NCI-H2171 (cell line): ENCODE measurements at regions not wholly inside any gene's neighbourhood (a gene's known extent, or its start where the extent isn't known, plus 50 kb on each side); places are given as distances from the start of the nearest gene placed in this dataset.

Experiments used
- DNase-seq: peaks from one replicate; lab custom pipeline; 2025; lab: John Stamatoyannopoulos, UW

DNA sequence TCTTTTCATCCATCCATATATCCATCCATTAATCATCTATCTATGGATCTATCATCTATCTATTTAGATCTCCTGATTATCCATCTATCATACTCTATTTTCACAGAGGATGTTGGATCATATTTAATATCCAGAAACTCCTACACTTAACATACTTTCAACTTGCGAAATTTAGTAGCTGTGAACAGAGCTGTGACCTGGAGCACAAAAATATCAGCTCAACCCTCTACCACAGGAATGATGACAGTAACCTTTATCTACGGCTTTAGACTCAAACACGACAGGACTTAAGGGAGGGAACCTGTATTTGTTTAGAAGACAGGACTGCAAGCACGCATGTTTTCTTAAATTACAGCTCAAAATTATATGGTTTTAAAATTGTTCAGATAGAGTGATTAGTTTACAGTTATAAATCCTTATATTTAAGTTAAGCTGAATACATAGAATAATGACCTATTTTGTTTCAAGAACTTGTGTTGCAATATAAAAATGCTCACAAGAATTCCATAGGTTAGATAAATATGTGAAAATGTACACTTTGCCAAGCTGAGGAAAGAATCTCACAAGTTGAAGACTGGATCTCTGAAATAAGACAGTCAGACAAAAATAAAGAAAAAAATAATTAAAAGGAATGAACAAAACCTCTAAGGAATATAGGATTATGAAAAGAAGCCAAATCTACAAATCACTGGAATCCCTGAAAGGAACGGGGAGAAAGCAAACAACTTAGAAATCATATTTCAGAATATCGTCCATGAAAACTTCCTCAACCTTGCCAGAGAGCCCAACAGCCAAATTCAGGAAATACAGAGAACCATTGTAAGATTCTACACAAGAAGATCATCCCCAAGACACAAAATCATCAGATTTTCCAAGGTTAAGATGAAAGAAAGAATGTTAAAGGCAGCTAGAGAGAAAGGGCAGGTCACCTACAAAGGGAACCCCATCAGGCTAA lies 142.0 kb downstream of the COL6A3 start:
- no peak for DNase-seq
